ENCODE measurements at regions not wholly inside any gene's neighbourhood (a gene's known extent, or its start where the extent isn't known, plus 50 kb on each side); places are given as distances from the start of the nearest gene placed in this dataset.

DNA sequence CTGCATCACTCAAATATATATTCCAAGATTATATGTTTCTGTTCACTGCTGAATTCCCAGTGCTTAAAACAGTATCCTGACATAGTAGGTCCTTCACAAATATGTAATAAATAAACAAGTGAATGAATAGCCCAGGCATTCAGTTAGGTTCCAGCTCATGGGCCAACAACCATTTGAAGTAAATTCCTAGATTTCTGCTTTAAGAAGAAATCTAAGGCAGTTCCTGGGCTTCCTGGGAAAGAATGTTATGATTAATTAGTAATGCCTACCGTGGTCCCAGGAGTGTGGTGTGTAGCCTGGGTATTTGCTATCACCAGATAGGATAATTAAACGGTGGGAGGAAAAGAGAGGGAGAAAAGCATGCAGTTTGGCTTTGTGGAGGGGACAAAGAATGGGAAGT, 576.8 kb downstream of the SOX6 start:
- no peak for DNase-seq

DNA sequence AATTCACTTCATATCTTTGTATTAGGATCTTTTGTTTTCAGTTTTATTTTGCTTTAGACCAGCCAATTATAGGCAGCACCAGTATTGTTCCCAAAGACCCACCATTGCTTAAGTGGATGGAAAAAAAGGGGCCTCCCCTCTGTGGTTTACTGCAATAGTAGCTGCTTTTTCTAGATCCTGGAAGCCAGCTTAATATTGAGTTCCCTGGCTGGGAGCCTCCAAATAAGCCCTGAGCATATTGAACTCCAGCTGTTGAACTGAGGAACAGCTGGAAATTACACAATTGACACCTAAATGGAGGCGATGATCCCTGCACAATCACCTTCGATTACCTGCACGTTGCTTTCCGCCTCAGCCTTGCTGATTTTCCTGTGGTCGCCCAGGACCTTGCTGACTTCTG, 576.0 kb downstream of the SOX6 start:
- DNase-seq = no peak

DNA sequence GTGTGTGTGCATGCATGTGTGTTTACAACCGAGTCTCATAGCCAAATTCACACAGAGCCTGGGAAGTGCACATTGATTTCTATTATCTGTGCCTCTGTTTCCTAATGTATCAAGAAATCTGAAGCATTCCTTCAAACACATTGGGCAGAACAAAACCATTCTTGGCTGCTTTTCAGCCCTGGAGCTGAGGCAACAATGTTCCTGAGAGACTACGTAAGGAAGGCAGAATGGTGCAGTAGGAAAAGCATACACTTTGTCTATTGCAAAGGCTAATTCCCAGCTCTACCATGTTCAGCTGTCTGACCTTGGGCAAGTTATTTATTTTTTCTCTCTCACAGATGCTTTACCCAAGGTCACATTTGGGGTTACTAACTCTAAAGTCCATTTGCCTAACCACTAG, 575.5 kb downstream of the SOX6 start:
- no peak for DNase-seq

DNA sequence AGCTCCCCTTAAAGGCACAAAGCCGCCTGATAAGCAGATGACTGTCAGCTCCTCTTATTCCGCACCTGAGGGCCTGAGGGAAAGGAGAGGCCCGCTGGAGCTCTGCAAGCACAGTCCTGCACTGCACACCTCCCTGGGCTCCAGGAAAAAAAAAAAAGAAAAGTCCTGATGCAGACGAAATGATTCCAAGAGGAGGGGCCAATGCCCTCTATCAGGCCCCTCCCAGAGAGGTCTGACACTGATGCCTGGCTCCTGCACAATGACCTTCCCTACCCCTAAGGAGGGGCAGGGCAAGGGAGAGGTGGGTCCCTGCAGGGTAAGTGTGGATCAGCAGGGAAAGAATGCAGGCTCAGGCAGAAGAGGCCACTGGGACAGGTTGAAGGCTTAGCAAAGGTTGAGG, 572.7 kb downstream of the SOX6 start:
- DNase-seq = no peak

DNA sequence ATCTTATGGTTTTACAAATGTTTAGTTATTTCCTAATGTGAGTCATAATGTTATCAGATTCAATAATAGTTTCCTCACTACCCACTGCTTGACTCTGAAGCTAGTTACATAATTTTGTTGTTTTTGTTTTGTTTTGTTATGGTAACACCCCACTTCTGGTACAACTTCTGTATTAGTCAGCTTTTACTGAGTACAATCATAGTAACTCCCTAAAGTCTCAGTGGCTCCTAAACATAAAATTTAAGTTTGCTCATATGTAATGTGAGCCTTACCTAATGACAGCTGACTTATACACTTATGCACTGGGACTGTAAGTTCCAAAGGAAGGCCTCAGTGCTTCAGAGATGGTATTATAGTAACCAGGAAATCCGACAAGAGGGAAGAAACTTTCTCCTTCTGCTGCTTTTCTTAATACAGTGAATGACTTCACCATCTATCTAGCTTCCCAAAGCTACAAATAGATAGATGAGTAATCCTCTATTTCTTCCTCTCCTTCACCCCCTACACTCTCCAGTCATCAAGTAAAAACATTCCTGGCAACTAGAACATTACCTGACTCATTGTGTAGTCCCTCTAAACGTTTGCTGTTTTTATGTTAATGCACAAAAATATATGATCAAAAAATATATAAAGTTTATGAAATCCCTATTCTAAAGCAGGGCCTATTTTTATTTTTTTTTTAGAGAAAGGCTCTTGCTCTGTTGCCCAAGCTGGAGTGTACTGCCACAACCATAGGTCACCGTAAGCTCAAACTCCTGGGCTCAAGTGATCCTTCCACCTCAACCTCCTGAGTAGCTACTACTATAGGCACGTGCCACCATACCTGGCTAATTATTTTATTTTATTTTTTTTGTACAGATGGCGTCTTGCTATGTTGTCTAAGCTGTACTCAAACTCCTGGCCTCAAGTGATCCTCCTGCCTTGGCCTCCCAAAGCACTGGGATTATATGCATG, 563.0 kb downstream of the SOX6 start:
- no peak for DNase-seq

DNA sequence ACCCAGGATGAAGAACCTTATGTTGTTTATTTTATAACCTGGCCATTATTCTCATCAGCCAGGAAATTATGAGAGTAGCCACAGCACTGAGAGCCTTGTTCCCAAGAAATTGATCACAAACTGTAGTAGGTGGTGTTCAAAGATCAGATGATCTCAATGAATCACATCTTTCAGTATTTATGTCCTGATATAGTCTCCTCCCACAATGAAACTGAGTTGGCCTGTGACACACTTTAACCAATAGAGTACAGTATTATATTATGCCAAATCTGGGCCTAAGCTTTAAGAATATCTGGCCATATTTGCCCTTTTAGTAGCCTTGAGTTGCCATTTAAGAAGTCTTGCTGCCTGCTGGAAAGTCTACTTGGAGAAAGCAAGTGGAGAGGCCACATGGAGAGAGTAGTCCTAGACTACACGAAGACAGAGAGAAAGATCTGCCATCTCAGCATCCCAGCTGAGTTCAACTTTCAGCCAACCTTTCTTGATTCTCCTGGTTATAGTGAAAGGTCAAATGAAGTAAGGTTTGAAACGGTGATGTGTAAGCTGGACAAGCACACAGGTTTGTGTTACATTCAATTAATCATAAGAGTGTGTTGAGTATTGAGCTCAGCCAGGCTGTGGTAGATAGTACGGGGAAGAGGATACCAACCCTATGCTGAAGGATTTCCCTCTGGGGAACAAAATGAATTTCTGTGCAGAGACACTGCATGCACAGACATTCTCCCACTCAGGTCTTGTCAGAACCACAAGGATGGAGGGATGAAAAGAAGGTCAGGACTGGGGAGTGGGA, 561.8 kb downstream of the SOX6 start:
- no peak for DNase-seq

DNA sequence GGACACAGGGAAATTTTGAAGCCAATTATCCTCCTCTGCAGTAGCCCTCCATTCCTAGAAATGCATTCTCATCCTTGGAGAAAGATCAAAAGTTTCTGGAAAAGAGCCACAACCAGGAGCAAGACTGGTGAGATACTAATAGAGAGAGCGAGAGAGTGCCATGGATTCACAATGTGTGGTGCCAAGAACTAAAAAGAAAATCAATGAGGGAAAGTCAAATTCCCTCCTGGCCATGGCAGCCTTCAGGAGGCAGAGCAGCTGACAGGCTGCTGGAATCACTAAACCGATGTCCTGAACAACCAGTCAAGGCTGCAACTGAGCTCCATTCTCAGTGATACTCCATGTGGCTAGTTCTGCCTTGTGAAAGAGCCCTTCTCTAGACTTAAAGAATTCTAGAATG, 561.0 kb downstream of the SOX6 start:
- no peak for DNase-seq

DNA sequence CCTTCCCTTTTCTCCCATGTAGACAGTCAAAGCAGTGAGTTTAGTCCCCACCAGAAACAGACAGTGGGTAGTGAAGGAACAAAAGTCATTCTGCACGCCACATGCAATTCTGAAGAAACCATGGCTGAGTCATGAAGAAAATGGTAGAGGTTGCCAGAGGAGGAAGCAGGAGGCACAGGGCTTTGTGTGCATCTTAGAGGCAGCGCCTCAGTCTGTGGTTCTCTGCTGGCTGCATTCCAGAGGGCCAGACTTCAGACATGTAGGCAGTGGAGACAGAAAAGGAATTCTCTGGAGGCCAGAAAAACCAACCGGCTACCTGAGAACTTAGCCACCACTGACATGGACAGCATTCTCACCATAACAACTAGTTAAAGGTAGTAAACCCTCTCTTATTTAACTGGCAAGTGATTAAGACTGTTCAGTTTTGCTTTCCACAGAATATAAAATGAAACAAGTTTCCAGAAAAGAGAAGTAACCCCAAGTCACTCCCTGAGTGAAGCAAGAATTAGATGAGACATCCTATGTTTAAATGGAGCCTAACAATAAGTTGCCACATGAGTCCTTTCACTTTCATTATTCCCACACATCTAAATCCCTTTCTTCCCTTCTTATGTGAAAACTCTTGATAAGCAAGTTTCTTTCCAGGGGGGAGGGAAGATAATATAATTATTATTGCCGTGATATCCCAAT, 556.1 kb downstream of the SOX6 start:
- no peak for DNase-seq

DNA sequence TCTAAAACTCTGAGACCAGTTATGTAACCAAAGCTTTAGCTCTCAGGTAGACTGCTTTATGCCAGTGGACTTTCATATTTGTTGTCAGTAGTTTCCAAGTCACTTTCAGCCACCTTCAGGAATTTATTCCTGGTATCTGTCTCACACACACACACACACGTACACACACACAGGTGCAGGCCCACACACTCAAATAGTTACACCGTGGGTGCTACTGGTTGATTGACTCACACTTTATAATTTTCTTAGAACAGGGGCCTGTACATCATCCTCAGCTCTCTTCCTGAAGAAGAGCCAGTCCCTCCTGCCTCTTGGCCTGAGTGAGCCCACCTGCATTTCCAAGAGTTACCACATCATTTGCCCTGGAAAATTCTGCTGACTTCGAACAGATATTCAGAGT, 555.2 kb downstream of the SOX6 start:
- DNase-seq = no peak

DNA sequence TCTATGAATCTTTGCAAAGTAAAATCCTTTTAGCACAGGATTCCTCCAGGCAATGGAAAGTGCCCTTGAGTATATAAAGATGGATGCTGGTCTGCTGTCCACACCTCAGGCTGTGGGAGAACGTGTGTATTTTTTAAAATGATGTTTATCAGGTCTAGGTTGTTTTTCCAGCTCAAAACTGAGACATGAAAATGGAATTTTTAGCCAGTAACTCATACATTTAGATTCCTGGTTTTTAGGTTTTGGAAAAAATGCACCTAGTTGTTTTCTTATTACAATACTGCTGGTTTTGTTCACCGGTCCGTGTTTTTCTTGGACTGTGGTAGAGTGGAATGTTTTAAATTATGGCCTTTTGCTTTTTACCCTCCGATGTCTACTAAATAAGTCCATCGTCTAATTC, 554.7 kb downstream of the SOX6 start:
- no peak for DNase-seq

DNA sequence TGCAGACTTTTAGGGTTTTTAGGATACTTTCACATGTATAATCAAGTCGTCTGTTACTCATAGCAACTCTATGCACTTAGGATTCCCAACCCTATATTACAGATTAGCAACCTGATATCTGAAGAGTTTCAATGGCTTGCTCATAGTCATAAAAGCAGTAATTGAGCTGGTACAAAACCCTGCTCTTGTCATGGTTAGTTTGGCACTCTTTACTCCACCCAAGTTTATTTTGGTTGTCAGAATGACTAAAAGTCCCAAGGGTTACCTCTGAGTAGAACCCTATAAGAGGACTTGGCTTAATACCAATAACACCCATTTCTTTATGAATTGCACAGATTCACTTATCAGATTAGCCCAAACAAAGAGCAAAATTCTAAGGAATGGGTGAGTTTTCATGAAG, 550.6 kb downstream of the SOX6 start:
- no peak for DNase-seq

DNA sequence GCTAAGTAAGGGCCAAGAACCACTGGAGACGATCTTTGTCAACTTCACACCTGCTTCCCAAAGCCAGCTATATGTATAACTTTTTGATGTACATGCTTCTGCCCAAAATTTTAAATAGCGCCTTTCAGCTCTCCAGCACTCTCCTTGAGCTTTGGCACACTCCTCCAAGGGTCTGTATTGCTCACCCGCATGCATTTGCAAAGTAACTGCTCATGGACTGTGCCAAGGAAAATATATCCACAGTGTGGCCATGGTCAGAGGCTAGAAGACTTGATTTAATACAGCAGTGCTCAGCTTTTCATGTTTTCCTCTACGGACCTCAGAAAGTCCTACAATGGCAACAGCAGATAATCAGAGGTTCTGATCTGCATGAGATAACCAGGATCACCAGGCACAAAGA, 550.1 kb downstream of the SOX6 start:
- DNase-seq = no peak

DNA sequence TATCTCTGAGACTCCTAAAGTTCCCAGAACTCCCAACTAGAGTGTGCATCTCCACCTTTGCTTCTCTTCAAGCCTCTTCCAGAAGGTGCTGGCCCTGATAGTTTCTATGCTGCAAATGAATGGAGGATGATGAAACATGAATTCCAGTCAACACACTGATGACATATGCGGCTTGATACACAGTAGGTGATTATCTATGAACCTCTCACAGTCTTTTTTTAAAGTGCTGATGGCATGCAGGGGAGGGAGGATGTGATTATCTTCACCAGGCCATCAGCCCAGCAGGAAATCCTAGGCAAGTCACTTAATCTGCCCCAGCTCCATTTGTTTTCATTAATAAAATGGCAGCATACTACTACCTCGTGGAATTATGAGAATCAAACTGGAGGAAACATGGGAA, 548.5 kb downstream of the SOX6 start:
- DNase-seq = no peak

DNA sequence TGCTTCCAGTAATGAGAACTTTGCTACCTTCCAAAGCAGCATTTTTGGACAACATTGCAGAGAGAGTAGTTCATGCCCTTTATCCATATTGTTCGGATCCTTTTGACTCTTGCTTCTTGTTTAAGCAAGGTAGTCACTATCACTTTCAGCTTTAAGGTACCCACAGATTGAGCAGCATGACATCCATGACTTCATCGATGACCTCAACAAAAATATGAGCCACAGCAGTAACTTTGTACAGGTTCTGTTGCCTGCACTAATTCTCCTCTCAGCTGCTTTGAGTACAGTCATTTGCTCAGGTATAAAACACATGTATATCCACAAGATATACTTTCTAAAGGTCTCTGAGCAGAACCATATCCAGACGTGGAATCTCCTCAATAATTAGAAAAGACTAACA, 546.3 kb downstream of the SOX6 start:
- DNase-seq = no peak

DNA sequence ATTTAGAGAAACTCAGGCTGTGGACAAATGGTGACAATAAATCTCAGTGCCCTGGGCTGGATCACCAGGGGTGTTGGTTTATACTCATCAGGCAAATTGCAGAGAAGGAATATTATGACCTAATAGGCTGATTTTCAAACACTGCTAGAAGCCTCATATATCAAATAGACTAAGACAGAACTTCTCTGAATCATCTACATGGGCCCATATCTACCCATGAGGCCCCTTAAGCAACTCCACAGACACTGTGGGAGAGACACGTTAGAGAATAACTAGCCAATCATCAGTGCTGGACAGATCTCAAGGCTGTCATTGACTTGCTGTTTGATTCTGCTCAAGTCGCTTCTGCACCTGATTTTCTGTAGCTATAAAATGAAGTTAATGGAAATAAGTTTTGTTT, 545.8 kb downstream of the SOX6 start:
- DNase-seq = no peak

DNA sequence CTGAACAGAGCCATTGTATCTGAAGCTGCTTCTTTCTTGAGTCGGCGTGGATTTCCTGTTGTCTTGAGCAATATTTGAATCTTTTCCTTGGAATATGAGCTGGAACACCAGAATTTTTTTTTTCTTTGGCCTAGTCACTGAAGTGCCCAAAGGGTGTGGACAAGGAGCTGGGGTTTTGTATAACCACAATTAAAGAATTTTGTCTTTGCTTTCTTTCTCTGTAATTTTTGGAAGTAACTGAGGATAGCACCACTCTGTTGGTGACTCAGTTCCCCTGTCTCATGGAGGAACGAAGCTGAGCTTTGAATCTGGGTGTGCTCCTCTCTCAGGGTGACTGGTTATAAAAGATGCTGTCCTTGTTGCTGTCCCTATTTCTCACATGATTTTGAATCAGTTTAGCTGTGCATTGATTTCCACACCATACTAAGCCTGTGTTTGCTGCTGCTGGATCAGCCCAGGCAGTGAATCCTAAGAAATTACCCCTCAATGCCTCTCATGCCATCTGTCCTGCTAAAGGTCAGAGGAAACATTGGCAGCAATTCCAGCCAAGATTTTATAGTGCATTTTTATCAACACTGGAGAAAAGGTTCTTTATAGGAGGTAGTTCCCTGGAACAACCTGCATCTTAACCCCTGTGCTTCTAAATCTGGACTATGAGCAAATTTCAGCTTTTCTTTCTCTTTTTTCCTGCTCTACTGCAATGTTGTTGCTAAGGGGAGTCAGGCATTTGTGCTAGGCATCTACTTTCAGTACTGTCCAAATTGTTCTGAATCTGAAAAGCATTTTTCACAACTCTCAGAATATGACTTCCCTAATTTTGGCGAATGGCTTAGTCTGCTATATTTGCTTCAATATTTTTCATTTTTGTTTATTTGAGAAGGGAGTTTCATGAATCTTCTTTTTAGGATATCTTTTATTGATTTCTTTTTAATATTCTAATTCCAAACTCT, 540.8 kb downstream of the SOX6 start:
- DNase-seq = no peak

DNA sequence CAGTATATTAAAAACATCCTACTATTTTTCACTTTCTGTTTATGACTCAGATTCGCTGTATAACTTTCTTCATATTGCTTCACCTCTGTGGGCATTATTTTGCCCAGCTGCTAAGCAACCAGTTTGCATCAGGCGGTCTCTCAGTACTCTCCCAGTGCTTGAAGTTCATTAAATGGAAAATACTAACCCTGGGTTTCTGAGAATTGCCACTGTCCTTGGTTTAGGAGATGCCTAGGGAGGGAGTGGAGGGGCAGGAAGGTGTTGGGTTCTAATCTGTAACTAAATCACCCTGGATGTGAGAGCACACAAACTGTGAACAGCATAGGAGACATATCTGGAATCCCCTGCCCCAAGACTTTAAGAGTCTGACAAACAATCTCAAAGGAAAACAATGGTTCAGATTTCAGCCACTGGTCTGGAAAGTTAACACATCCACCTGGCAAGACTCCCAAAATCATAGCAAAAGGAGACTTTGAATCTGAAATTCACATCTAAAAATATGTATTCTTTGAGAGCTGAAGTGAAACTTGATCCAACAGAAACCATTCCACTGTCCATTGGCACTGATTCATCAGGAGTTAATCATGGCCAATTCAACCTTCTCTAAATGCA, 540.0 kb downstream of the SOX6 start:
- DNase-seq = no peak

DNA sequence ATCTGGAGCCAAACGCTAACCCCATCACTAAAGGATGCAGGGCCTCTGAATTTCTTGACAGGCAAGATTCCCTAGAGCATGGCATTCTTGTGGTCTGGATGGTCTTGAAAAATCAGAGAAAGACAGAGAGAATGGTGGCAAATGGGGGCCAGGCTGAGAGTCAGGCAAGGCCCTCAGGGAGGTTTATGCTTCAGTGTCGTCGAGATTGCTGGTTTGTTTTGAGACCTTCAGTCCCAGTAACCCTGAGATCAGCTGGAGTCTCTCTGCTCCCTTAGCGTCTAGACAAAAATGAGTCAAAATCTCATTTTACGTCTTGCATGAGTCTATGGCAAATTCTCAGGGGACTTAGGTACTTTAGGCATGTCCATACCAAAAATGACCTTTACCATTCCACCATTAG, 539.3 kb downstream of the SOX6 start:
- no peak for DNase-seq

DNA sequence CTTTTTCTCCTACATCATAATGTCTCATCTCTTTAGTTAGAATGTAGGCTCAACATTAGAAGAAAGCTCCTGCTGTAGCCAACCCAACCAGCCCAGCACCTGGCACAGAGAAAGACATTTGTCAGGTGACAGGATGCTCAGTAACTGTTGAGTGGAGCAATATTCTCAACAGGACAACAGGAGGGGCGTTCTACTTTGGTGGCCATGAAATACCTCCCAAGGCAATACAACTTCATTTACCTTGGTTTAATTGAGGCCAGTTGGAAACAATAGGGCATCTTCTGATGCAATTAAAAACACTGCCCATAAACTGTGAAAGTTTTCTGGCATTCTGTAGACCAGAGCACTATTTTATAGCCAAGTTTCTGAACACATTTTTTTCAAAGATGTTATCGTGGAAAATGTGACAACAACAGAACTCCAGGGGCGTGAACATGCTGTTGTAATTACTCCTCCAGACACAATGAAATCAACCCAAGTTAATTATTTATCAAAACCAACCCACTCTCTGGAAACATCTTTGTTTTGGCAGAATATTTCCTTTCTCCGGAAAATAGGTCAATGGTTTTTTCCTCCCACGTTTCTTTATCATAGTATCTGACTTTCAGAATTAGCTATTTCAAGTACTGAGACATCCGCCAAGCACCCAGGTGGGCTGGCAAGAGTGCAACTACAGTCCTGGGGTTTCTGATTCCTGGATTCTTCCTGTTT, 538.1 kb downstream of the SOX6 start:
- no peak for DNase-seq

DNA sequence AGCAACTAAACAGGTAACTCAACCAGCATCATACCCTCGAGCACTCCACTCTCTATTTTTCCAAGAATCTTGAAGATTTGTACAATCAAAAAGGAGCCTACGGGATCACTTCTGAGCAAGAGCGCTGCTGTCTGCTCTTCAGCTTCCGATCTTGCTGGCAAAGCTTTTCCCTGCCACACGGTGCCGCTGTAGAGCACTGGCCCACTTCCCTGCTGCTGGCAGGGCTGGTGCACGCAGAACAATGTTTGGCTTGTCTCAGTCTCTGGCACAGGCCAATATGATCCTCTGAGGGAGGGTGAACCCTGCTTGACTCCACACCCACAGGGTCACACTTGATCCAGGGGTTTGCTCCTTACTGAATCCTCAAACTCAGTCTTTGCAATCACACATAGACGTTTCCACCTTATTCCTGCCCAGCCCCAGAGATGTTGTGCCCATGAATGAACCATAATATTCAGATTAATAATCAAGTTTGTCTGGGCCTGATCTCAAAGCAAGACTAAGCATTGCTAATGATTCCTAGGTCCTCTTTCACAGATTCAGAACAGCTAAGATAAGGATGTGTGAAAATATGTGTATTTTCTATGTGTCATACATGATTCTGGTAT, 536.6 kb downstream of the SOX6 start:
- no peak for DNase-seq

DNA sequence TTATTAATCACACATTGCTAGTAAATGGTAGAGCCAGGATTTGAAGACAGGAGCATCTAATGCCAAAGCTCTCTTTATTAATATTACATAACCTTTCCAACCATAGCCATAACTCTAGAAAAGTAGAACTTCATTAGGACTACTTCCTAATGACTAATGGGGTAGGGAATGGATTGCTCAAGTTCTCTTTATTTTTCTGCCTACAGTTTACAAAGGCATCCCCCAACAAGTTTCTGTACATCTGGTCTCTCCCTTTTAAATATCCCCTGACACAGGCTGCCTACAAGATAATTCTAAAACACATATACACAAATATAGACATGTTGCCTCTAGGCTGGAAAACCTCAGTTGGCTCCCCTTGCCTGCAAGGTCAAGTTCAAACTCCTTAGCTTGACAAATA, 534.9 kb downstream of the SOX6 start:
- no peak for DNase-seq

Measured in activated CD8-positive, alpha-beta memory T cell treated with anti-CD3 and anti-CD28 coated beads, Interleukin-2, amount 50 U/mL, for 4 hours (primary cell).